Stimulated activated CD8-positive, alpha-beta memory T cell treated with anti-CD3 and anti-CD28 coated beads, Interleukin-7, amount 100 ng/mL, for 4 hours (primary cell): ENCODE measurements at regions not wholly inside any gene's neighbourhood (a gene's known extent, or its start where the extent isn't known, plus 50 kb on each side); places are given as distances from the start of the nearest gene placed in this dataset.
"Not testable (repeated sequence)": the region's sequence is repeated elsewhere in the genome, so short reads cannot be mapped to it uniquely, and the experiment has no call there.

ENCODE experiments used
- DNase-seq, 2 donors: peaks; one replicate each; pipeline ENCODE4 v3.0.0-alpha.2; 2020; ENCODE audit warnings: low read depth in 2 of 2

DNA sequence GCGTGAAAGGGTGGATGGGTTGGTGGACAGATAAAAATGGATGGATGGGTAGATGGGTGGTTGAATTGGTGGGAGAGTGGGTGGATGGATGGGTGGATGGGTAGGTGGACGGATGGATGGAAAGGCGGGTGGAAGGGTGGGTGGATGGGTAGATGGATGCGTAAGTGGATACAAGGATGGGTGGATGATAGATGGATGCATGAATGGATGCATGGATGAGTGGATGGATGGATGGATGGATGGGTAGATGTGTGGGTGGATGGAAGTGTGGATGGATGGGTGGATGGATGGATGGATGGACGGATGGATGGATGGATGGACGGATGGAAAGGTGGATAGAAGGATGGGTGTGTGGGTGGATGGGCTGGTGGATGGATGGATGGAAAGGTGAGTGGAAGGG is 77.0 kb upstream of the GRK3 start:
- no peak for DNase-seq

DNA sequence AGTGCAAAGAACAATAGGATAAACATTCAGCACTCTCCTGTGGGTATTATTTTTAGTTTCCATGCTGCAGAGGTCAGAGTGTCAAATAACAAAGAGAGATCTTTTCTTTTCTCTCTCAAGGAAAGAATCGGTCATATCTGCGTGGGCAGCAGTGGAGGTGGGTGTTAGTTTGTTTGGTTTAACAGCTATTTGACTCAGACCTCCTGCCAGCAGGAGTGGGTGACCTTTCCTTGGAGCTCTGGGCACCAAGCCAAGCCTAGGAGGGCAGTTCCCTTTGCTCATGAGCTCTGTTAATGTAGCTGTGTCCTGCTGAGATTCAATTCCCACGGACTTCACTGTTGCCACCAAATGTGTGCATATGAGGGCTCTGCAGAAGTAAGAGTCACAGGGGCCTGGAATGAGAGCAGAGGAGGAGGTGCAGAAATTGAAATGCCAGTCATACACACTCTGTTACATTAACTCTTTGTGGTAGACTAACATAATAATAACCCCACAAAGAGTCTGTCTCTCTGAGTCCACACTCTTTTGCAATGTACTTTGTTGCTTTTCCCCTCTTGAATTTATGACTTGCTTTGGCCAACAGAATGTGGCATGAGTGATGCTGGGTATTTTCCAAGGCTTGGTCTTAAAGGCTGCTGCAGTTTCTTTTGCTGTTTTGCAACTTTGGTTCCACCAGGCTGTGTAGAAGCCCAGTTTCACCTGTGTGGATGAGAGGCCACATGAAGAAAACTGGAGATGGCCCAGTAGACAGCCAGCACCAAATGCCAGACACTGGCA is 76.0 kb upstream of the GRK3 start:
- peak; percentile 23 to 30 for DNase-seq

DNA sequence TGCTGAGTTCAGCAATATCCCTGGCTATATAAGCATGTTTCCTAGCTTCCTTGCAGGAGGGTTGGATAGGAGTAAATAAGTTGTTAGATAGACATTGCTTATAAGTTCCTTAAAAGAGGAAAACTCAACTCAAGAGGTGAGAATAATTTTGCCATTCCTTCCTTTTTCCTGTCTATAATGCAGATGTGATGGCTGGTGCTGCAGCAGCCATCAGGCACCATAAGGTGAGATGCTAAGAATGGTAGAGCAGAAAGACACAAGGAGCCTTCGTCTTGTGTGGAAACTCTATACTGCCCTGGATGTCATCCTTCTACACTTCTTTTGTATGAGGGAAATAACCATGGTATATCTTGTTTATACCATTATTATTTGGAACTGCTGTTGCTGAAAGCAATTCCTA is 74.5 kb upstream of the GRK3 start:
- DNase-seq, result no peak

DNA sequence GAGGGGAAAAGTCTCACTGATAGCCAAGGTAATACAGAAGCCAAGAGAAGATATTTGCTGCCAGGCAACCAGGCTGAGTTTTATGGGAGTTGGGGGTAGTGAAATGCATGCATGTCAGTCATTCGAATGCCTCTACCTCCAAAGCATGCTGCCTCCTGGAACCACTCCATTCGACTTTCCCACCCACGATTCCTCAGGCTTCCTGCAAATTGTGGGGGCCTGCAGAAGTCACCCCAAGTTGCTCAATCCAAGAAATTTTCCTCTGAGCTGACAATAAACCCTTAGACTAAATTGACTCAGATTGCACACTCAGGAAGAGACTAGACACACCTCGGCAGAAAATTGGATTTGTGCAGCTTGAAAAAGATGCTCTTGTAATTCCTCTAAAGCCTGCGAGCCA is 73.6 kb upstream of the GRK3 start:
- DNase-seq, result no peak

DNA sequence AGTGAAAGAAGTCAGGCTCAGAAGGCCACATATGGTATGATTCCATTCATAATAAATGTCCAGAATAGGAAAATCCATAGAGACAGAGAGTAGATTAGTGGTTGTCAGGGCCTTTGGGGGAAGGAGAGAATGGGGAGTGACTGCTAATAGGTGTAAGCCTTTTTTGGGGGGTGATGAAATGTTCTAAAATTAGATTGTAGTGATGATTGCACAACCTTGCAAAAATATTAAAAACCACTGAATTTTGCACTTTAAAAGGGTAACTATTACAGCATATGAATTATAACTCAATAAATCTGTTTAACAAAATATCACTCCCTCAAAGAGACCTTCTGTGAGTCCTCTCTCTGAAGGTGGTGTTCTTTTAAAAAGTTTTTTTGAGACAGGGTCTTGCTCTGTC is 72.3 kb upstream of the GRK3 start:
- DNase-seq, result no peak

DNA sequence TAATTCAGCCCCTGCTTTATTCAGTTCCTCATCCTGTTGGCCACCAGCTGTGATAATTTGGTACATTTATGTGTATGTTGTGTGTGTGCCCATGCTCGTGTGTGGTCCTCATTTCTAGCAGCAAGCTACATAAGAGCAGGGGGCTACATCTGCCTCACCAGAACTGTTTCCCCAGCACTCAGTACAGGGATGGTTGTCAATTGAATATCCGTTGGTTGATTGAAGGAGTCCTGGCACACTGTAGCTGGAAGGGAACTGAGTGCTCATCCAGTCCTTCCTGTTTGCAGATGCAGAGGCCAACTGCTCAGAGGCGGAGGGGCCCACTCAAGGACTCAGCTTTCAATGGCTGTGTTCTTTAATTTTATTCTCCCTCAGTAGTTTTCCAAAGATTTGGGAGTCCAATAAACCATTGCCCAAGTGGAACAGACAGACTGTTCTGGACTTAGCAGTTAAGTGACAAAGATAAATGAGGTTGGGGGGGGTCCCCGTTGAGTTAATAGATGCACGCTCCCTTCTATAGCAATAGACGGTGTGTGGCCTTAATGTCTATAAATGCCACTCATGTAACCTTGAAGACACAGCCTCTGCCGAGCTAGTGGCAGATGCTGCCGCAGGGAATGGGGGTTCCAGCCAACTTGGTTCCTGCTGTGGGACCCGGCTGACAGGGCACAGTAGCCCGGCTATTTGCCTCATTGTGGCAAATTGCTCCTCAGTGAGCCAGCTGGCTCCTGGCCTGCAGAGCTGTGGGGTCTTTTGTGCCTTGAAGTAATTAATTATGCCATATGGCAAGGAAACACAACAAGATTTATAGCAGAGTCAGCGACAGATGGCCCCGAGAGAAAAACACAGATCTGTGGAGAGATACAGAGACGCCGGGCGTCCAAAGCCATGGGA is 71.4 kb upstream of the GRK3 start:
- no peak for DNase-seq

DNA sequence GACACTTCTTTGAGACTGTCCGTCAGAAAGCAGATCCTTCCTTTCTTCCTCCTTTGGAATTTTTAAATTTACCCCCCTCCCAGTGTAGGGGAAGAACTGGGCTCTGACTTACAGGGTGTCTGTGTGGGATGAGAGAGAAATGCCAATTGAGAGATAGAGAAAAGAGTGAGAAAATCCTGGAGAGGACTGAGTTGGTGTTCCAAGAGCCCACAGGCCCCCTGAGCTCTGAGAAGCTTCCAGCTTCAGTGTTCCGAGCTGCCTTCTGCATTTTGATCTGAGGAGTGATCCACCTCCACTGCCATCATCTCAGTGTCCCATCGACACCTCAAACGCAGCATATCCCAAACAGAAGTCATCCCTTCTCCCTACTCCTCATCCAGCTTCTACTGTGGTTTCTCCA is 70.7 kb upstream of the GRK3 start:
- no peak for DNase-seq

DNA sequence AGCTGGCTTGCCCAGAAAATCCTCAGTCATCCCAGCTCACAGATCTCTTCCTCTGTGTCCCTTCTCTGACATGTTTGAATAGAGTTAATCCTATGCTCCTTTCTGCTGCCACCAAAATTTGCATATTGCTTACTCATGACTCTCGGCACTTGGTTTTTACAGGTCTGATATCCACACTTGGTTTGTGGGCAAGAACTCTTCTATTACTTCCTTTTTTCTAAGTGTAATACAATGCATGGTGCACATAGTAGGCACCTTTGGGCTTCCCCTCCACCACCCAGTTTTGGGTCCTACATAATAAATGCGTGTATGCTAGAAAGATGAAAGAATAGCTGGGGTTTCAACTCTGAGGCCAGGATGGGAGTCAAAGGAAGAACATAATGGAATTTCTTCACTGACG is 69.7 kb upstream of the GRK3 start:
- no peak for DNase-seq

DNA sequence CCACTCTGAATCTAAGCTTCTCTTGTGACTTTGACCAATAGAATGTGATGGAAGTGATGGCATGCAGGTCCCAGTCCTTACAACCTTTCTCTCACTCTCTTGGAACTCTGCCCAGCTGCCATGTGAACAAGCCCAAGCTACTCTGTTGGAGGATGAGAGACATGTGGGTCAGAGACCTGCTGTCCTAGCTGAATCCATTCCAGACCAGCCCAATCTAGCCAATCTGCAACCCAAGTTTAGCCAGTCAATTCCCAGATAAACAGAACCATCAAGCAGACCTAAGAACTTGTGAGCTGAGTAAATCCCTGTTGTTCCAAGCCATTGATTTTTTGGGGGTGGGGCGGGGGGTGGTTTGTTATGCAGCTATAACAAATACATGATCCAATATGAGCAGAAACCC is 69.2 kb upstream of the GRK3 start:
- no peak for DNase-seq

DNA sequence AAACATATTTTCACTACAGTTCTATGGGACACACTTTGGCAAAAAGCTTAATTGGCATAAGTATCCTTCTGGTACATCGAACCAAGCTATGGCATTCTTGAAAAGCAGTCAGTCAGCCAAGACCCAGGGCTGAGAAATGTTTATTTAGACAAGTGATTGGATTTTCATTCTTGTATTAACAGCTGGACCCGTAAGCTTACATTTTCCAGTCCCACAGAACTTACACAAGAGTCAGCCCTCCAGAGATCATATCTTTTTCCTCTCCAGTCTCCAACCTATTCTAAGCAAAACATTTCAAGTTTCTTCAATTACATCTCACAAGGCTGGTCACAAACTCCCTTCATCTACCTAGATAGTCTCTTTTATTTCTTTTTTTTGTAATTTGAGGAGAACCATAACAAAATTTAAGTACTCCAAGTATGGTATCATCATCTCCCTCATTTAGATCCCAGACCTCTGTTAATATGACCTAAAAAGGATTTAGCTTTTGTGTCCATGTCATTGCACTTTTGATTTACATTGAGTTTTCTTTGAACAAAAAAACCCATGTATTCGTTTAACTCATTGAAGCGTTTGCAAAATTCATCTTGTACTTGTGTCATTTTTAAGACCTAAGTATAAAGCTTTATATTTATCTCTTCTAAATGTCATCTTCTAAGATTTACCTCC is 67.9 kb upstream of the GRK3 start:
- DNase-seq, result no peak

DNA sequence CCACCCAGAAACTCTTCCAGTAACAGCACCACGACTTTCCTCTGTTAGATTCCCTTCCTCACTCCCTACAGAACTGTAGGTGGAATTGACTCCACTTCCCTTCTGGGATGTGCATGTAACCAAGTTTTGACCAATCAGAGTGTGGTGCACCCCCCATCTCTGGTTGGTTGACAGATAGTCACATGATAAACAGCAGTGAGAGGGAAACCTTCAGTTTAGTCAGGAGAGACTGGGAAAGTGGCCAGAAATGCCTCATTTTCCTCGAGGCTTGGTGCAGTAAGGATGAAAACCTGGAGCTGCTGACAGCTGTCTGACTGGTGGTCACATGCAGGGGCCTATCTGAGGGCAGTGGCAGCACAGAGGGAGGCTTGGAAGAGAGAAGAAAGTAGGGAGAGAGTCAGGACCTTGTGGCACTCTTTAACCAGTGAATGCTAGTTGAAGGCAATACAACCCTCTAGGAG is 67.3 kb upstream of the GRK3 start:
- DNase-seq, result no peak

DNA sequence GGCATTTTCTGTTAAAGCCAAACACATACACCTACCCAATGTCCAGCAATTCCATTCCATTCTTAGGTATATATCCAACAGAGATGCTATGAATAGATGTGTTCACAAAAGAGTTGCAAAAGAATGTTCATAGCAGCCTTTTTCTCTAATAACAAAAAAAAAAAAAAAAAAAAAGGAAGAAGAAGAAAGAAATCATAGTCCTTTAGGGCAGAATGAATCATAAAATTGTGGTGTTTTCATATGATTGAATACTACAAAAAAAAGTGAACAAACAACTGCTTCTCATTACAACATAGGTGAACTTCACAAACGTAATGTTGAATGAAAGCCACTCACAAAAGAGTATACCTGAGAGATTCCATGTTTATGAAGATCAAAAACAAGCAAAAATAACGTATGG is 66.8 kb upstream of the GRK3 start:
- no peak for DNase-seq

DNA sequence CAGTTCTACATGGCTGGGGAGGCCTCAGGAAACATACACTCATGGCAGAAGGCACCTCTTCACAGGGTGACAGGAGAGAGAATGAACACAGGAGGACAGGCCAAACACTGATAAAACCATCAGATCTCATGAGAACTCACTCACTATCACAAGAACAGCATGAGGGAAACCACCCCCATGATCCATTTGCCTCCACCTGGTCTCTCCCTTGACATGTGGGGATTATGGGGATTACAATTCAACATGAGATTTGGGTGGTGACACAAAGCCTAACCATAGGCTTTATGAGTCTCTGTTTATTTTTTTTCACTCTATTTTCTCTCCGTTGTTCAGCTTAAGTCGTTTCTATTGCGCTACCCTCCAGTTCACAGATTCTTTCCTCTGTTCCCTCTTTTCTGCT is 63.8 kb upstream of the GRK3 start:
- not testable (repeated sequence) for DNase-seq

DNA sequence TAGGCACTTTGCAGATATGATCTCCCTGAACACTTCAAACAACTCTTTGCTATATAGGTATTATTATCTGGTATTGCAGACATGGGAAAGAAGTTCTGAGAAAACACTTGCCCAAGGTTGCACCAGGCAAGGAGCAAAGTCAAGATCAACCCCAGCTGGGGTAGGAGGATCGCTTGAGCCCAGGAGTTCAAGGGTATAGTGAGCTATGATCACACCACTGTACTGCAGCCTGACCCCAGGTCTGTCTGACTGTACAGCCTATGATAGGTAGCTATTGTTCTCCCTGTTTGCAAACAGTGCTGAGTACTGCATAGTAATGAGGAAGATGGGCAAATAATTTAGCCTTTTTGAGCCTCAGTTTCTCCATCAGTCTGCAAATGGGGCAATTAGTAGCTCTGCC is 60.5 kb upstream of the GRK3 start:
- DNase-seq, result not testable (repeated sequence)

DNA sequence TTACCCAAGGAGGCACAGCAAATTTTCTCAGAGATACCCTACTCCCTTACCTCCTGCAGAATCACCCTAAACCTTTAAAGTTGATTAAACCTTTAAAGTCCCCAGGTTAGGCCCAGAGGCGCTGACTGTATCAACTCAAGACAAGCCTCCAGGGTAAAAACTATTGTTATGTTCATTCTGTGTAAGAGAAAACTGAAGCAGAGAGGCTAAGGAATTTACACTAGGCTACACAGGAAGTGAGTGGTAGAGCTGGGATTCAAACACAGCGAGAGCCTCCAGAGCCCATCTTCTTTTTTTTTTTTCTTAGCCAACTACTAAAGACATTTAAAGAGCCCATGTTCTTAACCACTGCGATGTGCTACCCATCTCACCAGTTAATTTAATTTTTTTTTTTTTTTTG is 56.3 kb upstream of the GRK3 start:
- no peak for DNase-seq

DNA sequence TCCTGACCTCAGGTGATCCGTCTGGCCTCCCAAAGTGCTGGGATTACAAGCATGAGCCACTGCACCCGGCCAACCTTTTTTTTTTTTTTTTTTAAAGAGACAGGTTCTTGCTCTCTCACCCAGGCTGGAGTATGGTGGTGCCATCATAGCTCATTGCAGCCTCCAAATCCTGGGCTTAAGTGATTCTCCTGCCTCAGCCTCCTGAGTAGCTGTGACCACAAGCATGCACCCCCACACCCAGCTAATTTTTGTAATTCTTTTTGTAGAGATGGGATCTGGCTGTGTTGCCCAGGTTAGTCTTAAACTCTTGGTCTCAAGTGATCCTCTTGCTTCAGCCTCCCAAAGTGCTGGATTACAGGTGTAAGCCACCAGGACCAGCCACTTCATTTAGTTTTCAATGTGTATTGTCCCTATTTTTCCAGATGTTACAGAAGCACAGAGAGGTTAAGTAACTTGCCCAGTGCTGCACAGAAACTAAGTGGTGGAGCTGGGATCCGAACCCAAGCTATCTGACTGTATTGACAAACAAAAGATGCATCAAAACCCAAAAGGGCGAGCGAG is 55.6 kb upstream of the GRK3 start:
- DNase-seq, result no peak

DNA sequence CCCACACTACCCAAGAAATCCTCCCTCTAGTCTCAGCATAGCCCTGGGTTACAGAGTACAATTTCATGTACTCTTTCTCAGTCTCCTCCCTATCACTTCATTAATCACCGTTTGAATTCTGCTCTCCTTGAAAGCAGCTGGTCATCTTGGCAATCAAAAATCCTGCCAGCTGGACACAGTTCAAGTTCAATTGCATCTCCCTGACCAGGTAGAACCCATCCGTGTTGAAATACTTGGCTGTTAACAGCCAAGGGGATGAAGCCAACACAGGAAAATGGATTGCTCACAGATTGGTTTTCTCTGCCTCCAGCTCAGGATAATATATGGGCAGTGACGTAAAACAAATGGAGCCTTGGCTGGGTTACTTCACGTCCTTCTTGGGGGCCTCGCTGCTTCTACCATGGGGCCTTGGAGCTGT is 55.1 kb upstream of the GRK3 start:
- DNase-seq, result no peak

DNA sequence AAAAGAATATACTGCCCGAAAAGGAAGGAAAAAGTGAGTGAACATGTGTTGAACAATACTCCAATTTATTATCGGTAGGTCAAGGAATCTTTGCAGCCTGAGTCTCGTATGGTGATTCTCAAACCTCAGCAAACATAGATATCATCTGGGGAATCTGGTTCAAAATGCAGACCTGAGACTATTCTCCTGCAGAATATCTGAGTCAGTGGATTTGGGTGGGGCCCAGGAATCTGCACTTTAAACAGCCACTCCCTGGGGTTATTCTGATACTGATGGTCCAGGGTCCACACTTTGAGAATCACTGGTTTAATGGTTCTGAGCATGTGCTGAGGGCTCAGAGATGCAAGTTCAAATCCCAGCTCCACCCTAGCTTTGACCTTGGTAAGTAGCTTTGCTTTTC is 53.6 kb upstream of the GRK3 start:
- DNase-seq, result no peak

DNA sequence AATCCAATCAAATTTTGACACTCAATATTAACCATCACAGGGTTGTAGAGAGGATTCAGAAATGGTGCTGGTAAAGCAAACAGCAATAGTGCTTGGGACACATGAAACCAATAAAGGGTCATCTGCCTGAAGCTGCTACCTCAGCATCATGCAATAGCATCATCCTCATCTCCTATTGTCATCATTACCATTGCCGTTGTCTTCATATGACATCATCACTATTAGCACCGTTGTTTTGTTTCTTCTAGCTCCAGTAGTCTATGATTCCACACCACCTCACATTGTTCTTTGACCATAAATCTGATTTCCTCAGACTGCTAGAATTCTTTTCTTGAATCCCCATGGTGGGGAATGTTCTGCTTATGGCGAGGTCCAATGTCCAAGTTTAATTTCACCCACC is 52.8 kb upstream of the GRK3 start:
- no peak for DNase-seq

DNA sequence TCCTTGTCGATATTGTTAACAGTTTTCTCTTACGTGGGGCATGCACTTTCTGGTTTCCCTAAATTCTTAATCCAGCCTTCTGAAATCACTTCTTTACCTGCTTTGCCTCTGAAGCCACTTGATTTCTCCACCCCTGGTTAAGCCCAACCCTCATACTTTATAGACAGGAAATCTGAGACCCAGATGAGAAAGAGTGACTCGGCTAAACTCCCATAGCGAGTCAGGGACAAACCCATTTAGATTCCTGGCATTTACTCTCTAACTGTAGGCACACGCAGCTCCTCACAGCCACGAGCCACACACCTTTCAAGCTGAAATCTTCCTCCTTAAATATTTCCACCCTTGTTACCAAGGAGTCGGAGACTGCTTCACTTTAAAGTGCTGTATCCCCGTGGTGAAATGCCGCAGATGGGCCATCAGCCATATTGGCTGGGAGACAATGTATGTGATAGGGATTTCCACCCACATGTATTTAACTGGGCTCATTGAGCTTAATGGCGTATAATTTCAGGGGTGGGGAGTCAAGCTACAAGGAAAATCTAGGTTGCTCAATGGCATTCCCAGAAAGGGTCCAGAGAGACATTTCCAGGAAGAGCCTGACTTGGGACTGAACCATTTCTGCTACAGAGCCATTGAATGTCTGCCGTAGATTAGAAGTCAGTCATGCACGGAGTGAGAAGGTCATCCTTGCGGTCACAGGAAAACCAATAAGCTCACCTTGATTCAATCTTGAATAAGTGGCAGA is 49.9 kb upstream of the GRK3 start:
- no peak for DNase-seq
